Neural cell (in vitro differentiated cells): ENCODE measurements at regions not wholly inside any gene's neighbourhood (a gene's known extent, or its start where the extent isn't known, plus 50 kb on each side); places are given as distances from the start of the nearest gene placed in this dataset.
A peak's percentile ranks its signal among the peaks of the same experiment; 100 is the strongest.

Experiments
- H2AFZ ChIP-seq: fragments of 200-600, 300-800 bp; sonication (generic), shearing (Covaris generic); 2 replicates; pipeline ENCODE4 v1.6.0; 2014; ENCODE audit warnings: low read depth, mild to moderate bottlenecking, antibody characterized with exemption, low read length, moderate library complexity
- H3F3A ChIP-seq: fragments of 200-600 bp; shearing (Covaris generic); 2 replicates; pipeline ENCODE4 v1.6.1; 2016; ENCODE audit warnings: mild to moderate bottlenecking, moderate library complexity, mixed read lengths, antibody characterized with exemption, low read length; ENCODE audit not compliant: insufficient read depth, poor library complexity, severe bottlenecking
- H3K27ac ChIP-seq: fragments of 200-600, 300-800 bp; sonication (generic), shearing (Covaris generic); 2 replicates; pipeline ENCODE4 v1.5.1; 2014; ENCODE audit warnings: mild to moderate bottlenecking, low read length, moderate library complexity
- H3K27me3 ChIP-seq: fragments of 300-800, 200-600 bp; sonication (generic), shearing (Covaris generic); 2 replicates; pipeline ENCODE4 v1.6.0; 2014; ENCODE audit warnings: mild to moderate bottlenecking, low read depth, low read length, moderate library complexity; ENCODE audit not compliant: insufficient read depth
- H3K36me3 ChIP-seq: fragments of 300-800, 200-600 bp; sonication (generic), shearing (Covaris generic); 2 replicates; pipeline ENCODE4 v1.5.1; 2014; ENCODE audit warnings: mild to moderate bottlenecking, antibody characterized with exemption, low read length, moderate library complexity; ENCODE audit not compliant: insufficient read depth
- H3K4me2 ChIP-seq: fragments of 300-800, 200-600 bp; sonication (generic), shearing (Covaris generic); 2 replicates; pipeline ENCODE4 v1.6.0; 2014; ENCODE audit warnings: mild to moderate bottlenecking, low read length
- H3K4me3 ChIP-seq: fragments of 300-800, 200-600 bp; sonication (generic), shearing (Covaris generic); 2 replicates; pipeline ENCODE4 v1.5.1; 2014; ENCODE audit warnings: mild to moderate bottlenecking, low read length, moderate library complexity
- H3K79me2 ChIP-seq: fragments of 200-600 bp; shearing (Covaris generic); replicated peaks from 2 replicates; pipeline ENCODE4 v1.6.0; 2014; ENCODE audit warnings: mild to moderate bottlenecking, low read length, moderate library complexity; ENCODE audit not compliant: insufficient read depth
- H3K9ac ChIP-seq: fragments of 300-800, 200-600 bp; sonication (generic), shearing (Covaris generic); 2 replicates; pipeline ENCODE4 v1.6.1; 2016; ENCODE audit warnings: mild to moderate bottlenecking, low read length, mixed read lengths
- H3K9me2 ChIP-seq: fragments of 200-600 bp; shearing (Covaris generic); 2 replicates; pipeline ENCODE4 v1.6.1; 2016; ENCODE audit warnings: mild to moderate bottlenecking, low read length, mixed read lengths; ENCODE audit not compliant: insufficient read depth
- H3K9me3 ChIP-seq: fragments of 200-600, 300-800 bp; sonication (generic), shearing (Covaris generic); 2 replicates; pipeline ENCODE4 v1.6.1; 2016; ENCODE audit warnings: mild to moderate bottlenecking, mixed run types, low read length, moderate library complexity, mixed read lengths
- H4K20me1 ChIP-seq: fragments of 200-600 bp; shearing (Covaris generic); 2 replicates; pipeline ENCODE4 v1.6.1; 2016; ENCODE audit warnings: mild to moderate bottlenecking, mixed run types; ENCODE audit not compliant: insufficient read depth
- CTCF ChIP-seq: fragments of 450-650 bp; IDR thresholded peaks from 2 replicates; pipeline ENCODE4 v1.5.1; 2014; ENCODE audit warnings: antibody characterized with exemption, mild to moderate bottlenecking, moderate library complexity; ENCODE audit not compliant: poor library complexity, severe bottlenecking
- EP300 ChIP-seq: fragments of 450-650 bp; conservative IDR thresholded peaks from 2 replicates; pipeline ENCODE4 v1.6.1; 2014; ENCODE audit warnings: antibody characterized with exemption, mild to moderate bottlenecking, moderate library complexity; ENCODE audit not compliant: poor library complexity, severe bottlenecking
- EZH2 ChIP-seq: fragments of 200-600, 300-800 bp; shearing (Covaris generic), sonication (generic); IDR thresholded peaks from 2 replicates; pipeline ENCODE4 v1.6.1; 2014; ENCODE audit warnings: antibody characterized with exemption, low read length, borderline replicate concordance, mild to moderate bottlenecking; ENCODE audit not compliant: insufficient read depth, poor library complexity, severe bottlenecking
- MXI1 ChIP-seq: fragments of 450-650 bp; conservative IDR thresholded peaks from 2 replicates; pipeline ENCODE4 v1.6.1; 2014; ENCODE audit warnings: antibody characterized with exemption, mild to moderate bottlenecking; ENCODE audit not compliant: poor library complexity, severe bottlenecking
- POLR2AphosphoS5 ChIP-seq: IDR thresholded peaks from 2 replicates; pipeline ENCODE4 v1.6.1; 2012
- RAD21 ChIP-seq: fragments of 450-650 bp; conservative IDR thresholded peaks from 2 replicates; pipeline ENCODE4 v1.6.1; 2014; ENCODE audit warnings: antibody characterized with exemption, mild to moderate bottlenecking, moderate library complexity
- REST ChIP-seq: IDR thresholded peaks from 2 replicates; pipeline ENCODE4 v1.6.1; 2012; ENCODE audit warnings: borderline replicate concordance
- SMC3 ChIP-seq: fragments of 450-650 bp; conservative IDR thresholded peaks from 2 replicates; pipeline ENCODE4 v1.6.1; 2014; ENCODE audit warnings: antibody characterized with exemption, mild to moderate bottlenecking, moderate library complexity; ENCODE audit not compliant: poor library complexity
- TAF1 ChIP-seq: IDR thresholded peaks from 2 replicates; pipeline ENCODE4 v1.6.1; 2012; ENCODE audit warnings: low read depth

- no peaks in the 10 kb centered on the region for H3K9me3 ChIP-seq
- H3K36me3 ChIP-seq: peaks cover 5% of the 10 kb centered on the region
- H2AFZ ChIP-seq: no peak overlapping the region
- H3F3A ChIP-seq: no peaks in the 10 kb centered on the region
- H3K4me3 ChIP-seq: no peak overlapping the region
- no peak for TF ChIP-seq SMC3
- TF ChIP-seq EP300: no peak
- TF ChIP-seq REST: no peak
- no peak for TF ChIP-seq MXI1
- TF ChIP-seq RAD21: no peak
- TF ChIP-seq TAF1: no peak
- no peak for TF ChIP-seq POLR2AphosphoS5
- no peak overlapping the region for H3K27ac ChIP-seq
- no peak overlapping the region for H3K9ac ChIP-seq
- H3K79me2 ChIP-seq: peaks cover 23% of the 10 kb centered on the region
- no peaks in the 10 kb centered on the region for H4K20me1 ChIP-seq
- H3K4me2 ChIP-seq: no peak overlapping the region
- no peaks in the 10 kb centered on the region for H3K9me2 ChIP-seq
- no peaks in the 10 kb centered on the region for H3K27me3 ChIP-seq
Observed at GRCh38 chr17:77446940-77447634, 306.3 kb downstream of the SEC14L1 start.

- Histone ChIP-seq H4K20me1 (no peaks in the 10 kb centered on the region), H3K9ac (peak overlapping the region; percentile 95)
- TF ChIP-seq EZH2: no peak
- no peak for TF ChIP-seq SMC3
- TF ChIP-seq CTCF: no peak
- no peak for TF ChIP-seq POLR2AphosphoS5
- no peak for TF ChIP-seq REST
- no peak for TF ChIP-seq MXI1
- TF ChIP-seq TAF1: no peak
- no peak for TF ChIP-seq RAD21
Observed at GRCh38 chr17:77449373-77449907, 308.7 kb downstream of the SEC14L1 start.

More at GRCh38 chr17:77449373-77449907, 308.7 kb downstream of the SEC14L1 start:
- peak overlapping the region; percentile 74 for H3K4me3 ChIP-seq
- H3F3A ChIP-seq: no peaks in the 10 kb centered on the region
- peak overlapping the region; percentile 79 for H3K4me2 ChIP-seq
- no peaks in the 10 kb centered on the region for H3K9me3 ChIP-seq
- H3K36me3 ChIP-seq: peaks cover 5% of the 10 kb centered on the region
- peak overlapping the region; percentile 98 for H3K27ac ChIP-seq
- H3K9me2 ChIP-seq: no peaks in the 10 kb centered on the region
- H3K79me2 ChIP-seq: peaks cover 47% of the 10 kb centered on the region
- no peak overlapping the region for H2AFZ ChIP-seq
- H3K27me3 ChIP-seq: no peaks in the 10 kb centered on the region
